Mucosa of rectum (tissue), 2 donors: ENCODE measurements at regions not wholly inside any gene's neighbourhood (a gene's known extent, or its start where the extent isn't known, plus 50 kb on each side); places are given as distances from the start of the nearest gene placed in this dataset.
A peak's percentile ranks its signal among the peaks of the same experiment; 100 is the strongest.
"Not testable (repeated sequence)": the region's sequence is repeated elsewhere in the genome, so short reads cannot be mapped to it uniquely, and the experiment has no call there.

ENCODE experiments used
- H3K27ac ChIP-seq, 2 donors: one replicate each; pipeline ENCODE4 v1.7.0; 2013; ENCODE audit warnings: inconsistent platforms in 2 of 2, low read depth in 2 of 2, low read length in 2 of 2
- H3K27me3 ChIP-seq, 2 donors: one replicate each; pipeline ENCODE4 v1.7.0; 2013; ENCODE audit warnings: low read length in 2 of 2; ENCODE audit not compliant: control insufficient read depth in 2 of 2, insufficient read depth in 2 of 2
- H3K36me3 ChIP-seq, 2 donors: one replicate each; pipeline ENCODE4 v1.7.0; 2013; ENCODE audit warnings: low read length in 2 of 2; ENCODE audit not compliant: control insufficient read depth in 2 of 2, insufficient read depth in 2 of 2
- H3K4me1 ChIP-seq, 2 donors: one replicate each; pipeline ENCODE4 v1.7.0; 2013; ENCODE audit warnings: low read length in 2 of 2, mild to moderate bottlenecking in 1 of 2; ENCODE audit not compliant: control insufficient read depth in 2 of 2, insufficient read depth in 2 of 2
- H3K4me3 ChIP-seq, 2 donors: one replicate each; pipeline ENCODE4 v1.7.0; 2013; ENCODE audit warnings: low read length in 2 of 2
- H3K9ac ChIP-seq, 2 donors: one replicate each; pipeline ENCODE4 v1.7.0; 2013; ENCODE audit warnings: low read length in 2 of 2, low read depth in 1 of 2, mild to moderate bottlenecking in 1 of 2
- H3K9me3 ChIP-seq, 2 donors: one replicate each; pipeline ENCODE4 v1.7.0; 2013; ENCODE audit warnings: low read length in 2 of 2; ENCODE audit not compliant: control insufficient read depth in 2 of 2
- donor health status: healthy.
- donor health status: Normal muscosa, but diverticular disease.

GRCh38 chr7:43041105-43041504, 71.3 kb upstream of the HECW1 start:
- H3K4me3 ChIP-seq = no peak overlapping the region
- peaks cover 0 to under 1% of the 10 kb centered on the region in 2 donors for H3K9me3 ChIP-seq
- no peak overlapping the region for H3K27ac ChIP-seq
- H3K4me1 ChIP-seq = no peaks in the 10 kb centered on the region
- no peaks in the 10 kb centered on the region for H3K27me3 ChIP-seq
- no peak overlapping the region for H3K9ac ChIP-seq
- no peaks in the 10 kb centered on the region for H3K36me3 ChIP-seq

GRCh38 chr7:43041724-43042123, 70.7 kb upstream of the HECW1 start:
- H3K36me3 ChIP-seq = no peaks in the 10 kb centered on the region
- H3K4me3 ChIP-seq = no peak overlapping the region
- H3K9me3 ChIP-seq = peaks cover 0 to 2% of the 10 kb centered on the region in 2 donors
- no peak overlapping the region for H3K9ac ChIP-seq
- H3K27me3 ChIP-seq = no peaks in the 10 kb centered on the region
- H3K4me1 ChIP-seq = no peaks in the 10 kb centered on the region
- no peak overlapping the region for H3K27ac ChIP-seq

- no peaks in the 10 kb centered on the region for H3K4me1 ChIP-seq
- peaks cover 0 to 2% of the 10 kb centered on the region in 2 donors for H3K9me3 ChIP-seq
- no peak overlapping the region for H3K9ac ChIP-seq
- H3K4me3 ChIP-seq = no peak overlapping the region
- H3K36me3 ChIP-seq = no peaks in the 10 kb centered on the region
- H3K27me3 ChIP-seq = no peaks in the 10 kb centered on the region
- H3K27ac ChIP-seq = no peak overlapping the region
Observed at GRCh38 chr7:43042302-43042701, 70.1 kb upstream of the HECW1 start.

- H3K27ac ChIP-seq = no peak overlapping the region
- no peak overlapping the region for H3K4me3 ChIP-seq
- H3K9me3 ChIP-seq = peaks cover 0 to 2% of the 10 kb centered on the region in 2 donors
- no peaks in the 10 kb centered on the region for H3K27me3 ChIP-seq
- H3K9ac ChIP-seq = no peak overlapping the region
- no peaks in the 10 kb centered on the region for H3K4me1 ChIP-seq
- no peaks in the 10 kb centered on the region for H3K36me3 ChIP-seq
Observed at GRCh38 chr7:43044511-43044910, 67.9 kb upstream of the HECW1 start.

GRCh38 chr7:43054052-43054722, 58.3 kb upstream of the HECW1 start:
- Histone ChIP-seq H3K9me3 (no peaks in the 10 kb centered on the region), H3K4me3 (no peak overlapping the region), H3K27me3 (no peaks in the 10 kb centered on the region), H3K9ac (no peak overlapping the region), H3K36me3 (no peaks in the 10 kb centered on the region), H3K27ac (no peak overlapping the region), H3K4me1 (no peaks in the 10 kb centered on the region)

GRCh38 chr7:43057141-43057540, 55.3 kb upstream of the HECW1 start:
- Histone ChIP-seq H3K9ac (no peak overlapping the region), H3K27me3 (no peaks in the 10 kb centered on the region), H3K4me3 (no peak overlapping the region), H3K9me3 (no peaks in the 10 kb centered on the region), H3K27ac (no peak overlapping the region), H3K4me1 (no peaks in the 10 kb centered on the region), H3K36me3 (no peaks in the 10 kb centered on the region)

GRCh38 chr7:43058271-43059066, 54.0 kb upstream of the HECW1 start:
- Histone ChIP-seq H3K9ac (no peak overlapping the region), H3K27me3 (no peaks in the 10 kb centered on the region), H3K4me3 (peak overlapping the region in 1 of 2 donors; percentile 1), H3K4me1 (no peaks in the 10 kb centered on the region), H3K36me3 (no peaks in the 10 kb centered on the region), H3K9me3 (no peaks in the 10 kb centered on the region), H3K27ac (no peak overlapping the region)

GRCh38 chr7:43059067-43059600, 53.3 kb upstream of the HECW1 start:
- not testable (repeated sequence) for H3K4me1 ChIP-seq, H3K9ac ChIP-seq, H3K9me3 ChIP-seq, H3K36me3 ChIP-seq, H3K27me3 ChIP-seq, H3K27ac ChIP-seq
- H3K4me3 ChIP-seq = peak overlapping the region in 1 of 2 donors; percentile 1
